ENCODE measurements at regions not wholly inside any gene's neighbourhood (a gene's known extent, or its start where the extent isn't known, plus 50 kb on each side); places are given as distances from the start of the nearest gene placed in this dataset.

- in situ Hi-C loops (cut with HindIII; ENCODE audit: low pct_unique_long_range_greater_than_20kb, low sequenced_read_pairs) = no loop called here
- TF ChIP-seq JUND (IDR thresholded peaks at IDR 0.05; ENCODE audit: low read depth) = no peak
- DNase-seq (ENCODE audit: low read depth in 1 of 2, low spot score in 1 of 2) = no peak
Measured at GRCh38 chr14:30218907-30219306, 291.3 kb upstream of the PRKD1 start.

DNA sequence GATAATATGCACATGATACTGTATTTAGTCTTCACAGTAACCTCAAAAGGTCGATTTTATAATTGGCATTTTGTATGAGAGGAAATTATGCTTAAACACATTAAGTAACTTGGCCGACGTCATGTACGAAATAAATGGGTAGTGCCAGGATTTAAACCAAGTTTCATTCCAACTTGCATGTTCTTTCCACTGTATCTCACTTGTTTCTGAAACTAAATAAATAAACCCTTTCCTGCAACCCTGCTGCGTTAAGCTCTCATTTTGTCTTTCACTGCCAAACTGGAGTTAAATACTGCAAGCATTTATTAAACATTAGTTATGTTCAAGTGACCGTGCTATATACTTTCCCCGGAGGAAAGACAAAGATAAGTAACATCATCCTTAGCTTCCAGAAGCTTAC is 293.9 kb upstream of the PRKD1 start:
- TF ChIP-seq JUND (IDR thresholded peaks at IDR 0.05; ENCODE audit: low read depth) = no peak
- in situ Hi-C loops (cut with HindIII; ENCODE audit: low pct_unique_long_range_greater_than_20kb, low sequenced_read_pairs) = no loop called here
- no peak for DNase-seq (ENCODE audit: low read depth in 1 of 2, low spot score in 1 of 2)

DNA sequence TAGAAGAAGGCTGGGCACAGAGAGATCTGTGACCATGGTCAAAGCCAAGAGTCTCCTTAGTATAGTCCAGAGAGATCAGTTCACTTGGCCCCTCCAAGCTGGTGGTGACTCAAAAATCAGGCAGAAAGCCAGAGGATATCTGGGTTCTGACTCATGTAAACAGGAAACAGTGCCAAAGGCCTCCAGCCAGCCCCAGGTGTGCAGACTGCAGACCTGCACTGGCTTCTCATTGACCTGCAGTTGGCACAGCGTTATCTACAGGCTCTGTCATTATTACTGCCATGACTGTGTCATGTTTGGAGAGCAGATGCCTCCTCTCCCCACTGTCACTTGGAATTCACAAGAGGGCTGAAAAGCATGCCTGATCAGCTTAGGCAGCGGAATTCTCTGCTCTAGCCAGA is 295.7 kb upstream of the PRKD1 start:
- peak in 1 of 2 experiments; percentile 23 for DNase-seq (ENCODE audit: low read depth in 1 of 2, low spot score in 1 of 2)
- in situ Hi-C loops (cut with HindIII; ENCODE audit: low pct_unique_long_range_greater_than_20kb, low sequenced_read_pairs) = no loop called here
- TF ChIP-seq JUND (IDR thresholded peaks at IDR 0.05; ENCODE audit: low read depth) = no peak

GRCh38 chr14:30223966-30224365 is 296.3 kb upstream of the PRKD1 start:
- DNase-seq (ENCODE audit: low read depth in 1 of 2, low spot score in 1 of 2) = no peak
- in situ Hi-C loops (cut with HindIII; ENCODE audit: low pct_unique_long_range_greater_than_20kb, low sequenced_read_pairs) = no loop called here

GRCh38 chr14:30225176-30225575 is 297.5 kb upstream of the PRKD1 start:
- no peak for TF ChIP-seq JUND (IDR thresholded peaks at IDR 0.05; ENCODE audit: low read depth)
- in situ Hi-C loops (cut with HindIII; ENCODE audit: low pct_unique_long_range_greater_than_20kb, low sequenced_read_pairs) = no loop called here
- DNase-seq (ENCODE audit: low read depth in 1 of 2, low spot score in 1 of 2) = no peak

More at GRCh38 chr14:30223966-30224365, 296.3 kb upstream of the PRKD1 start:
- TF ChIP-seq JUND (IDR thresholded peaks at IDR 0.05; ENCODE audit: low read depth) = no peak

DNA sequence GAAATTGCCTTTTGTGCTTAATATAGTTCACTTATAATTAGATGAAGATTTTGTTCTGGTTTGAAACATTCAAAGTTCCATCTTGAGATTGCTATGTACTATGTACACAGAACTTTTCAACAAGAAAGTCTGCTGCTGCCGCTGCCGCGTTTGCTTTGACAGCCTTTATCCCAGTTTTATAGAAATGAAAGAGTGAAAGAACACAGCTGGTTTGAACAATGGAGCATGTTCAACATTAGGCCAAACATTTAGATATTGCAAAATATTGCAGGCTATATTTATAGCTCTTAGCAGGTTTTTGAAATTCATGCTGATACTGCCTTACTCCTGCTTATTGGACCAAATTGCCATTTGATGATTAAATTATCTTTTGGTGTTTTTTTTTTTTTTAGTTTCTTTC is 299.8 kb upstream of the PRKD1 start:
- no peak for TF ChIP-seq JUND (IDR thresholded peaks at IDR 0.05; ENCODE audit: low read depth)
- in situ Hi-C loops (cut with HindIII; ENCODE audit: low pct_unique_long_range_greater_than_20kb, low sequenced_read_pairs) = no loop called here
- no peak for DNase-seq (ENCODE audit: low read depth in 1 of 2, low spot score in 1 of 2)

GRCh38 chr14:30227876-30228275 is 300.2 kb upstream of the PRKD1 start:
- in situ Hi-C loops (cut with HindIII; ENCODE audit: low pct_unique_long_range_greater_than_20kb, low sequenced_read_pairs) = no loop called here
- TF ChIP-seq JUND (IDR thresholded peaks at IDR 0.05; ENCODE audit: low read depth) = no peak
- DNase-seq (ENCODE audit: low read depth in 1 of 2, low spot score in 1 of 2) = no peak

GRCh38 chr14:30230719-30231118 is 303.1 kb upstream of the PRKD1 start:
- in situ Hi-C loops (cut with HindIII; ENCODE audit: low pct_unique_long_range_greater_than_20kb, low sequenced_read_pairs) = no loop called here

GRCh38 chr14:30234966-30235365 is 307.3 kb upstream of the PRKD1 start:
- in situ Hi-C loops (cut with HindIII; ENCODE audit: low pct_unique_long_range_greater_than_20kb, low sequenced_read_pairs) = no loop called here
- no peak for DNase-seq (ENCODE audit: low read depth in 1 of 2, low spot score in 1 of 2)

More at GRCh38 chr14:30230719-30231118, 303.1 kb upstream of the PRKD1 start:
- DNase-seq (ENCODE audit: low read depth in 1 of 2, low spot score in 1 of 2) = no peak
- no peak for TF ChIP-seq JUND (IDR thresholded peaks at IDR 0.05; ENCODE audit: low read depth)

GRCh38 chr14:30235485-30235884 is 307.8 kb upstream of the PRKD1 start:
- in situ Hi-C loops (cut with HindIII; ENCODE audit: low pct_unique_long_range_greater_than_20kb, low sequenced_read_pairs) = no loop called here
- no peak for TF ChIP-seq JUND (IDR thresholded peaks at IDR 0.05; ENCODE audit: low read depth)
- no peak for DNase-seq (ENCODE audit: low read depth in 1 of 2, low spot score in 1 of 2)

More at GRCh38 chr14:30234966-30235365, 307.3 kb upstream of the PRKD1 start:
- no peak for TF ChIP-seq JUND (IDR thresholded peaks at IDR 0.05; ENCODE audit: low read depth)

DNA sequence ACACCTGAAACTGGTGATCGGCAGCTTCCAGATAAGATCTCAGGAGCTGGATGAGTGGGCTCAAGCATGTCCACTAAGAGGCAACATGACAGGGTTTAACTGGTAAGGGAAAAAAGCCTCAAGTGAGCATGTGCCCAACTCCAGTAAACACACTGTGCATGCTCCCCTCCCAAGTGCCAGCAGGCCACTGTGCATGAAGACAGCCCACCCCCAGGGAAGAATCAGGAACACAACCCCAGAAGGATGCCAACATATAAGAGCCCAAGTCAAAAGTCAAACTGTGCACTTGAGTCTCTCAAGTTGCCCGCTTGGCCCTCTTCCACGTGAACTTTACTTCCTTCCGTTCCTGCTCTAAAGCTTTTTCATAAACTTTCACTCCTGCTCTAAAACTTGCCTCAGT is 311.3 kb upstream of the PRKD1 start:
- in situ Hi-C loops (cut with HindIII; ENCODE audit: low pct_unique_long_range_greater_than_20kb, low sequenced_read_pairs) = no loop called here
- TF ChIP-seq JUND (IDR thresholded peaks at IDR 0.05; ENCODE audit: low read depth) = no peak
- DNase-seq (ENCODE audit: low read depth in 1 of 2, low spot score in 1 of 2) = no peak

DNA sequence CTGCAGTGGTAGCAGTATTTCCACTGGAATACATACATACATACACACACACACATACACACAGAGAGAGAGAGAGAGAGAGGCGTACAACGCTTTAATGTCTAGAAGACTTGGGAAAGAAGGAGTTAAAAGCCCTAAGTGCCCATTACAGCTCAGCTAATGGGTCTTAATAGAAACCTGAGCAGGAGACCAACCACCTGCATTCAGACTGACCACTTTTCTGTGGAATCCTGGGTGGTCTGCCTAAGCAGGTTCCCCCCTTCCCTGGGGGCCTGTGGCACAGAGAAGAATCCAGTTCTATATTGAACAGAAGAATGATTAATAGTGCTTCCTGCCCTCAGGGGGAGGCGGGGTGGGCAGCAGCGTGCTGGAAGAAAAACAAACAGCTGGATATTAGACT is 312.4 kb upstream of the PRKD1 start:
- in situ Hi-C loops (cut with HindIII; ENCODE audit: low pct_unique_long_range_greater_than_20kb, low sequenced_read_pairs) = no loop called here
- DNase-seq (ENCODE audit: low read depth in 1 of 2, low spot score in 1 of 2) = no peak
- TF ChIP-seq JUND (IDR thresholded peaks at IDR 0.05; ENCODE audit: low read depth) = no peak

DNA sequence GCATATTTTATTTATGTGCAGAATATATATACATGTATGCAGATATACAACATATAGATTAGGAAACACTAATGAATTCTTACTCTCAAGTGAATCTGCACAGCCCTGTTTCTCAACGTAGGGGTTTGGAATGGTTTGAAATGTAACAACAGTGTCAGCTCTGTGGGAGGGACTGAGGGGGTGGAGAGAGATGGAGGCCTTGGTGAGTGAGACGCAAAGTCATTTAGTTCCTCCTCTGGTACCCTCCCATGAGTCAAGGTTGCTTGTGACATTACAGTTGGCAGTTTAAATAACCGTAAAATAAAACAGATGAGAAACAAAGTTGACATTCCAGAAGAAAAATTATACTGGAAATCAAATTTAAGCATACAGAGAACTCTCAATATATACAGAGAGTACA is 313.0 kb upstream of the PRKD1 start:
- in situ Hi-C loops (cut with HindIII; ENCODE audit: low pct_unique_long_range_greater_than_20kb, low sequenced_read_pairs) = no loop called here

GRCh38 chr14:30242744-30243143 is 315.1 kb upstream of the PRKD1 start:
- DNase-seq (ENCODE audit: low read depth in 1 of 2, low spot score in 1 of 2) = no peak
- in situ Hi-C loops (cut with HindIII; ENCODE audit: low pct_unique_long_range_greater_than_20kb, low sequenced_read_pairs) = no loop called here
- TF ChIP-seq JUND (IDR thresholded peaks at IDR 0.05; ENCODE audit: low read depth) = no peak

More for the DNA sequence above, 313.0 kb upstream of the PRKD1 start:
- TF ChIP-seq JUND (IDR thresholded peaks at IDR 0.05; ENCODE audit: low read depth) = no peak
- no peak for DNase-seq (ENCODE audit: low read depth in 1 of 2, low spot score in 1 of 2)

Data from T47D (cell line).